Stimulated activated naive B cell treated with anti-CD40 and anti-IgM and Interleukin-4, amounts not matched to agents 10 μg/mL and 1 μg/mL and 100 μg/mL, for 72 hours (primary cell): ENCODE measurements at regions not wholly inside any gene's neighbourhood (a gene's known extent, or its start where the extent isn't known, plus 50 kb on each side); places are given as distances from the start of the nearest gene placed in this dataset.
"Not testable (repeated sequence)": the region's sequence is repeated elsewhere in the genome, so short reads cannot be mapped to it uniquely, and the experiment has no call there.

Experiments used
- ATAC-seq, 2 donors: fragments of 150-1000 bp; cut with Tn5 transposase; replicated peaks; 2 replicates each; pipeline ENCODE4 v1.10.0; 2021; ENCODE audit warnings: moderate library complexity in 1 of 2
- DNase-seq: peaks from one replicate; pipeline ENCODE4 v3.0.0; 2021
- H3K27ac Mint-ChIP-seq: one replicate; pipeline ENCODE4 v1.8.0; 2022; ENCODE audit warnings: mild to moderate bottlenecking, mixed read lengths
- H3K27me3 Mint-ChIP-seq, 2 donors: one replicate each; pipeline ENCODE4 v1.8.0; 2022; ENCODE audit warnings: mixed read lengths in 2 of 2
- H3K36me3 Mint-ChIP-seq, 2 donors: one replicate each; pipeline ENCODE4 v1.8.0; 2022; ENCODE audit warnings: mixed read lengths in 2 of 2, mild to moderate bottlenecking in 1 of 2
- H3K4me1 Mint-ChIP-seq, 2 donors: one replicate each; pipeline ENCODE4 v1.8.0; 2022; ENCODE audit warnings: mixed read lengths in 2 of 2, mild to moderate bottlenecking in 1 of 2
- H3K4me3 Mint-ChIP-seq, 2 donors: one replicate each; pipeline ENCODE4 v1.8.0; 2022; ENCODE audit warnings: mild to moderate bottlenecking in 2 of 2, mixed read lengths in 2 of 2, moderate library complexity in 1 of 2
- H3K9me3 Mint-ChIP-seq, 2 donors: one replicate each; pipeline ENCODE4 v1.8.0; 2022; ENCODE audit warnings: mixed read lengths in 2 of 2, mild to moderate bottlenecking in 1 of 2

DNA sequence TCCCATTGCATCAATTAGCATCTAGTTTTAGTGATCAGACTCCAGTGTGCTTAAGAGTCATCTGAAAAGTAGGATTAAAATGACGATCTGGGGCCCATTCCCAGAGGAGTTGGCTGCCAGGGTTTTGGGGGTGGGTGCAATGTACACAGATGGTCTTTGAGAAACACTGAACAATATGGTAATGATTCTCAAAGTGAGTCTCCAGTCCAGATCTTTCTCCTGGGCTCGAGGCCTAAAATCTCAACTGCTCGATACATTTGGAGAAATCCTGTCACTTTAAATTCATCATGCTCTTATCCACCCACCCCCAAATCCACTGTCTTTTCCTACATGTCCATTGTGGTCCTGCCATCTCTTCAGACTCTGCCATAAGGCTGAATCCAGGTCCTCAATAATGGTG is 80.7 kb upstream of the MYLIP start:
- no peak overlapping the region for H3K4me3 Mint-ChIP-seq
- H3K4me1 Mint-ChIP-seq = peaks cover 18 to 36% of the 10 kb centered on the region in 2 donors
- no peak overlapping the region for H3K27ac Mint-ChIP-seq
- H3K27me3 Mint-ChIP-seq = no peaks in the 10 kb centered on the region
- DNase-seq (no peak), ATAC-seq (no peak)
- peaks cover 3 to 7% of the 10 kb centered on the region in 2 donors for H3K9me3 Mint-ChIP-seq
- H3K36me3 Mint-ChIP-seq = peaks cover 0 to 3% of the 10 kb centered on the region in 2 donors

DNA sequence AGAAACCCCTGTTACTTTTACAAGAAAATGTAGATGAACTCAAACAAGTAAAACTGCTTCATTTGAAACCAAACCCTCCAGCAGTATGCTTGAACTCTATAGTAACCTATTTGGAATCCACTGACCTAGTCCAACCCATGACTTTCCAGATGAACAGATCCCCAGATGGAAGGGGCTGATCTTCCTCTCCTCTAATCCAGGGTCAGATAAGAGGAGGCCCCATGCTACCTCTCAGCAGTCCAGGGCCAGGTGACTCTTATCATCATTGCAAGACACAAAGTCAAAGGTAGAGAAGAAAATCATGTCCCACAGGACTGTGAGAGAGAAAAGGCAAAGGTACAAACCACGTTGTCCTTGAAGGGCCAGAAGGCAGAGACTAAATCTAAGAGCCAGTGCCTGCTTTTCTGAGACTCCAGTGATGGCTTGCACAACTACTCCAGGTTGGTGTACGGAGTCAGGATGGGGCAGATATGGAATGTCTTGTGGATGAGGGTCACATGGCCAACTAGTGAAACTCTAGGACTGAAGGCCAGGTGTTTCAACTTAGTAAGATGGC is 81.4 kb upstream of the MYLIP start:
- ATAC-seq = no peak
- no peaks in the 10 kb centered on the region for H3K27me3 Mint-ChIP-seq
- peaks cover 0 to 3% of the 10 kb centered on the region in 2 donors for H3K36me3 Mint-ChIP-seq
- H3K27ac Mint-ChIP-seq = peak overlapping the region; percentile 26
- H3K4me1 Mint-ChIP-seq = peaks cover 20 to 38% of the 10 kb centered on the region in 2 donors
- no peak overlapping the region for H3K4me3 Mint-ChIP-seq
- DNase-seq = no peak
- peaks cover 3 to 7% of the 10 kb centered on the region in 2 donors for H3K9me3 Mint-ChIP-seq

- no peak for ATAC-seq
- H3K4me3 Mint-ChIP-seq = no peak overlapping the region
- no peaks in the 10 kb centered on the region for H3K27me3 Mint-ChIP-seq
- peaks cover 3 to 7% of the 10 kb centered on the region in 2 donors for H3K9me3 Mint-ChIP-seq
- H3K36me3 Mint-ChIP-seq = peaks cover 0 to 3% of the 10 kb centered on the region in 2 donors
- peaks cover 29 to 45% of the 10 kb centered on the region in 2 donors for H3K4me1 Mint-ChIP-seq
- no peak overlapping the region for H3K27ac Mint-ChIP-seq
- no peak for DNase-seq
Observed at GRCh38 chr6:16045238-16045637, 83.6 kb upstream of the MYLIP start.

DNA sequence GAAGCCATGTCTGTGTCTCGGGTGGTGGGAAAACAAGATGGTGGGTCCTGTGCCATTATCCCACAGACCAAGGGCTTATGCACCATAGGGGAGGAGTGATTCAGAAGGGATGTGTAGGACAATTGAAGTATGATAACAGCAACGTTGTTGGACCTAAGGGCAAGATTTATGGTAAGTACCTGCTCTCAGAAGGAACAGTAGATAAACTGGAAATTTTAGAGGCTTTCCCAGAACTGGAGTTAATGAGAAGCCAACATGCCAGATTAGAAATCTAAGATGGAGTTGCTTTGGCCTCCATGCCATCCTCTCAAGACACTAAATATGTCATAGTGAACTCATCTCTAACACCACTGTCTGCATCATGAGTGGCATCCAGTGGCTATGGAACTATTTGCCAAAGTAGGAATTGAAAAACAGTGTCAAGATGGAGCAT is 84.7 kb upstream of the MYLIP start:
- ATAC-seq = no peak
- Mint-ChIP-seq H3K4me3 (peak overlapping the region; percentile 8 to 58), H3K4me1 (peaks cover 31 to 52% of the 10 kb centered on the region in 2 donors), H3K9me3 (peaks cover under 1 to 5% of the 10 kb centered on the region in 2 donors), H3K27me3 (no peaks in the 10 kb centered on the region), H3K27ac (peak overlapping the region; percentile 94), H3K36me3 (peaks cover 7 to 9% of the 10 kb centered on the region in 2 donors)
- DNase-seq = no peak

DNA sequence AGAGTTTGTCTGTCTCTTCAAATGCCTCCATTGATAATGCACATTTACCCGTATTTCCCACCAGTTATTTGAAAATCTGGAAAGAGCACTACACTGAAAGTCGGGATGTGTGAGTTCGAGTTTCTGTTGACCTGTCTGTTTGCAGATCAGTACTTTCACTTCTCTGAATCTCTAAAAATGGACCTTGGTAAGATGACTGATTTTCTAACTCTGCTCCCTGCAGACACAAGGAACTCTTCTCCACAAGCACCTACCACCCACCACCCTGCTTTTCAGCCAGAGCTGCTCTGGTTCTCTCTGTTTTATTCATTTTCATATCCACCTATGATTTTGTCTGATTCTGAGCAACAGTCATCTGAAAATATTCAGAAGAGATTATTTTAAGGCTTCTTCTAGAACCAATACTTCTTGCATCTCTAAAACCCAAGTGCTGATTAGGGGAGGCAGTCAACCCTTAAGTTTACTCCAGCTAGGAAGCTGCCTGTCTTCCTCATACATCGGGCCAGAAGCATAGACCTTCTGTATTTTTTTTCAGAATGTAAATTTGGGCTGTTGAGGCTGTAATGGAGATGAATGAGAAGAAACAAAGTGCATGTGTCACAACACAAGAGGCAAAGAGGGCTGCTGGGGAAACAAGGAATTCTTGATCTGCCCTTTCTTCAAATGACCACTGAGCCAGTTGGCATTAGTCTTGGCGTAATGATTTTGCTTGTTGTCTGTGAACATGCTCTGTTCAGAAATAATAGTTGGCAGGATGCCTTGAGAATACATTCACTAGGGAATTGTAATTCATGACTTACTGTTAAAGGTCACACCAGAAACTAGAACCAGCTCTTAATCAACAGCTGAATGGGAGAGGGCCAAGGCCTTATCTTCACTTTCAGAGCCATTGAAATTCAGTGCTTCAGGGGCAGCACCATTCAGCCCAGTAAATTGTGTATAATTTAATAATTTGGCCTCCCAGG is 85.4 kb upstream of the MYLIP start:
- Mint-ChIP-seq H3K4me3 (peak overlapping the region; percentile 15 to 58), H3K27me3 (no peaks in the 10 kb centered on the region), H3K4me1 (peaks cover 33 to 56% of the 10 kb centered on the region in 2 donors), H3K36me3 (peaks cover 9% of the 10 kb centered on the region in 2 donors), H3K27ac (peak overlapping the region; percentile 94), H3K9me3 (peaks cover 2 to 5% of the 10 kb centered on the region in 2 donors)
- DNase-seq (no peak), ATAC-seq (peak; percentile 61 to 67)

DNA sequence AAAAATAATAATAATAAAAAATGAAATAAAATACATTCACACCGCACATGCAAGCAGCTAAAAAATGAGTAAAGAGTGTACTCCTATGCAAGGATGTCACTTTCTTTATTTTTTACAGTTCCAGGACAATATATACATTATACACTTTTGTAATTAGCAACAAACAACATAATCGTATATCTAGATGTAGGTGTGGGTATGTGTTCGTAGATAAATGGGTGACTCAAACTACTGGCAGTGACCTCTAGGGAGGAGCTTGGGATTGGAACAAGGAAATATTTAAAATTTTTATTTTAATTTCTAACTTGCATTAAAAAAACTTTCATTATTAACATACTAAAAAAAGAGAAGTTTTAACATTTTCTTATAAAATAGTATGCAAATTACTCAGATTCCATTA is 86.1 kb upstream of the MYLIP start:
- Mint-ChIP-seq H3K4me3 (no peak overlapping the region), H3K27ac (no peak overlapping the region), H3K27me3 (no peaks in the 10 kb centered on the region), H3K4me1 (peaks cover 36 to 60% of the 10 kb centered on the region in 2 donors), H3K9me3 (peaks cover 5 to 6% of the 10 kb centered on the region in 2 donors), H3K36me3 (peaks cover 9 to 12% of the 10 kb centered on the region in 2 donors)
- ATAC-seq = no peak
- DNase-seq = no peak

DNA sequence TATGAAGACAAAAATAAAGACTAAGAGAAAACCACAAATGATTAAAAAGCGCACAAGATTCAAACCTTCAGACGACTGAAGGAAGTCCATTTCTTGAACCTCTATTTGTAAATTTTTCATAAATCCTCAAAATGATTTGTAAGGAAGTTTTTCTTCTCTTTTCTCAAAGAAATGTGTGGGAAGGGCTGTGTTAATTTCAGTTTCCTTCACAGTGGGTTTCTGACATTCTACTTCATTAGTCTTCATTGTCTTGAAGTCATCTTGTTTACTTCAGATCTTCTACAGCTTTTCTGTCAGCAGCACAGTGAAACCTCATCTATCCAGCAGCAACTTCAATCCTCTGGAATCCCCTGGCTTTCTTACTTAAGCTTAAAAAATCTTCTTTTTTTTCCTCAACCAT is 87.6 kb upstream of the MYLIP start:
- H3K27me3 Mint-ChIP-seq = no peaks in the 10 kb centered on the region
- peaks cover 9 to 12% of the 10 kb centered on the region in 2 donors for H3K36me3 Mint-ChIP-seq
- peak overlapping the region; percentile 88 for H3K27ac Mint-ChIP-seq
- peaks cover 5 to 6% of the 10 kb centered on the region in 2 donors for H3K9me3 Mint-ChIP-seq
- H3K4me1 Mint-ChIP-seq = peaks cover 36 to 60% of the 10 kb centered on the region in 2 donors
- no peak for ATAC-seq
- peak overlapping the region; percentile 7 to 25 for H3K4me3 Mint-ChIP-seq
- no peak for DNase-seq

DNA sequence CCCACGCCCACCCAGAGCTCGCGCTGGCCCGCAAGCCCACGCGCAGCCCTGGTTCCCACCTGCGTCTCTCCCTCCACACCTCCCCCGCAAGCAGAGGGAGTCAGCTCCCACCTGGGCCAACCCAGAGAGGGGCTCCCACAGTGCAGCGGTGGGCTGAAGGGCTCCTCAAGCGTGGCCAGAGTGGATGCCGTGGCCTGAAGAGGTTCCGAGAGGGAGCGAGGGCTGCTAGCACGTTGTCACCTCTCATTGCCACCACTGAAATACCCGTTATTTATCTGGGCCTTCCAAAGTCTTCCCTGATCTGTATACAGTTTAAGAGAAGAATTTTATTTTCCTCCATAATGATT is 88.3 kb upstream of the MYLIP start:
- Mint-ChIP-seq H3K27ac (peak overlapping the region; percentile 88), H3K9me3 (peaks cover 5 to 6% of the 10 kb centered on the region in 2 donors), H3K27me3 (no peaks in the 10 kb centered on the region), H3K36me3 (peaks cover 9 to 12% of the 10 kb centered on the region in 2 donors), H3K4me1 (peaks cover 38 to 67% of the 10 kb centered on the region in 2 donors), H3K4me3 (no peak overlapping the region)
- no peak for DNase-seq
- no peak for ATAC-seq

GRCh38 chr6:16039892-16040627 is 88.8 kb upstream of the MYLIP start:
- DNase-seq, H3K9me3 Mint-ChIP-seq, ATAC-seq, H3K27me3 Mint-ChIP-seq: not testable (repeated sequence)
- H3K27ac Mint-ChIP-seq = peak overlapping the region; percentile 95
- H3K4me1 Mint-ChIP-seq = peaks cover 40 to 69% of the 10 kb centered on the region in 2 donors
- peaks cover 9 to 12% of the 10 kb centered on the region in 2 donors for H3K36me3 Mint-ChIP-seq
- H3K4me3 Mint-ChIP-seq = peak overlapping the region in 1 of 2 donors; percentile 51

DNA sequence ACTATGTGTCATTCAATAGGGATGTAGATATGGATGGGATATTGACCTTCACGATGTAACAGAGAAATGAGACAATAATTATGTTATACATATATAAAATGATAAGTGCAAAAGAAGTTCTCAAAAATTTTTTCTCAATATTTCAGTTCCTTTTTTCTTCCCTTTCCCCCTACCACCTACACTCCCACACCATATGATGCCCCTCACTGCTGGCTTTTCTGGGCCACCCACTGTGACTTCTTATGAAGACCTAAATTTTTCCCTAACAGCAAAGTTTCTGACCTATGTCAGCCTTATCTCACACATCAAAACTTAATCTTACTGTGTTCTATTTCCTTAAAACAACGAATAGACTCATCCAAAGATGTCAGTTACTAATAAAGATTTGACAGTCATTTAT is 89.9 kb upstream of the MYLIP start:
- no peak overlapping the region for H3K4me3 Mint-ChIP-seq
- peaks cover 3 to 5% of the 10 kb centered on the region in 2 donors for H3K9me3 Mint-ChIP-seq
- DNase-seq (peak; percentile 59), ATAC-seq (peak; percentile 91 to 94)
- peaks cover 7 to 12% of the 10 kb centered on the region in 2 donors for H3K36me3 Mint-ChIP-seq
- H3K4me1 Mint-ChIP-seq = peaks cover 36 to 62% of the 10 kb centered on the region in 2 donors
- H3K27me3 Mint-ChIP-seq = no peaks in the 10 kb centered on the region
- H3K27ac Mint-ChIP-seq = peak overlapping the region; percentile 95

DNA sequence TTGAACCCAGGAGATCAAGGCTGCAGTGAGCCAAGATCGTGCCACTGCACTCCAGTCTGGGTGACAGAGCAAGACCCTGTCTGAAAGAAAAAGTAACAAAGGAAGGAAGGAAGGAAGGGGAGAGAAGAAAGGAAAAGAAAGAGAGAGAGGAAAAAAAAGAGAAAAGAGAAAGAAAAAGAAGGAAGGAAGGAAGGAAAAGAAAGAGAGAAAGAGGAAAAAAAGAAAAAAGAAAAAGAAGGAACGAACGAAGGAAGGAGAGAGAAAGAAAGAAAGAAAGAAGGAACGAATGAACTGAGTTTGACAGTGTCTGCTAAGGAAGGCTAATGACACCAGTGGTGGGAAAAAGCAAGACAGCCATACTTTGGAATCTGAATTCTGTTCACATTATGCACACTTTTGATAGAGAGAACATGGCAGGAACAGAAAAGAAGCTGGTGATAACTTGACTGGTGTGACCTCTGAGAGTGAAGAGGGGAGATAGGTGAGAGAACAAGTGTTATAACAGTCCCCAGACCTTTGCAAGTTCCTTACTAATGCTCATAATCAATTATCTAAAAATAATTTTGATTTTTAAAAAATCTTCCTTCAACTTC is 93.3 kb upstream of the MYLIP start:
- Mint-ChIP-seq H3K4me3 (no peak overlapping the region), H3K27me3 (peaks cover 0 to 6% of the 10 kb centered on the region in 2 donors), H3K27ac (no peak overlapping the region), H3K9me3 (peaks cover 13% of the 10 kb centered on the region in 2 donors), H3K36me3 (peaks cover 13 to 20% of the 10 kb centered on the region in 2 donors), H3K4me1 (peaks cover 21 to 49% of the 10 kb centered on the region in 2 donors)
- no peak for ATAC-seq
- DNase-seq = no peak

GRCh38 chr6:16033214-16033613 is 95.7 kb upstream of the MYLIP start:
- DNase-seq (no peak), ATAC-seq (peak; percentile 65 to 75)
- Mint-ChIP-seq H3K27ac (peak overlapping the region; percentile 31), H3K4me3 (no peak overlapping the region), H3K9me3 (peaks cover 9 to 14% of the 10 kb centered on the region in 2 donors), H3K4me1 (peaks cover 9 to 37% of the 10 kb centered on the region in 2 donors), H3K27me3 (peaks cover 0 to 6% of the 10 kb centered on the region in 2 donors), H3K36me3 (peaks cover 7 to 8% of the 10 kb centered on the region in 2 donors)

DNA sequence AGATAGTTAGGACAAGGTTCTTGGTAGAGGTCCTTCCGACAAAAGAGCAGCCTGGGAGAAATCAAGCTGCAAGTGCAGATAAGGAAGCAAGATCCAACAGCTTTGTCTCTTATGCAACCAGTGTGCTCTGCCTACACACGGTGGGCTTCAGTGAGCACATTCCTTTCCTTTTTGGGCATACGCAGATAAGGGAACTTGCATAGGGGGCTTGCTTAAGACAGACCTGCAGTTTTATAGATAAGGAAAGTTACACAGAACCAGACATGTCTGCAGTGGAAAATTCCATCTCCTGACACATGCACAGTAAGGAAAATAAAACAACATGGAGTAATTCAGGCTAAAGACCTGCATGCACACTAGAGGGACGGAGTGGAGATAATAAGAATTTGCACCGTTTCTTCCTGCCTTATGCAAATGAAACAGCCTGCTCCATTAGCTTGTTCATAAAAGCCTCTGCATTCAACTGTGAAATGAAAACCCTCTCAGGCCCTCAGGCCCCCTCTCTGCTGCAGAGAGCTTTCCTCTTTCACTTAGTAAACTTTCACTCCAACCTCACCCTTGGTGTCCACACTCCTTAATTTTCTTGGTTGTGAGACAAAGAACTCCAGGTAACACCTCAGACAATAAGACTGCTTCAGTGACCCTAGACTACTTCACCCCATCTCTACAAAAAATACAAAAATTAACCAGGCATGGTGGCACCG is 97.5 kb upstream of the MYLIP start:
- Mint-ChIP-seq H3K4me3 (no peak overlapping the region), H3K27me3 (peaks cover 0 to 6% of the 10 kb centered on the region in 2 donors), H3K36me3 (peaks cover 7 to 8% of the 10 kb centered on the region in 2 donors), H3K4me1 (peaks cover 8 to 35% of the 10 kb centered on the region in 2 donors), H3K27ac (no peak overlapping the region), H3K9me3 (peaks cover 8 to 14% of the 10 kb centered on the region in 2 donors)
- ATAC-seq = no peak
- DNase-seq = no peak
